Activated CD4-positive, alpha-beta T cell treated with anti-CD3 and anti-CD28 coated beads, Interleukin-2, amount 10 ng/mL, durations not matched to agents 7 days and 5 days (primary cell): ENCODE measurements at regions not wholly inside any gene's neighbourhood (a gene's known extent, or its start where the extent isn't known, plus 50 kb on each side); places are given as distances from the start of the nearest gene placed in this dataset.

Experiments
- CTCF ChIA-PET: fragments of 350-600 bp; sonication (Branson Sonifier 250); formaldehyde crosslinking; loops from one replicate; lab custom pipeline; 2021; ENCODE audit warnings: antibody characterized with exemption; lab: Charles Lee
- POLR2A ChIA-PET: fragments of 350-600 bp; sonication (Branson Sonifier 250); formaldehyde crosslinking; loops from one replicate; lab custom pipeline; 2021; ENCODE audit warnings: antibody characterized with exemption; lab: Charles Lee
- DNase-seq: peaks from one replicate; pipeline ENCODE4 v3.0.0-alpha.2; 2020
- H3K27ac Mint-ChIP-seq: one replicate; pipeline ENCODE4 v1.8.0; 2021; ENCODE audit warnings: mild to moderate bottlenecking, moderate library complexity, mixed read lengths
- H3K27me3 Mint-ChIP-seq: one replicate; pipeline ENCODE4 v1.8.0; 2021; ENCODE audit warnings: mixed read lengths
- H3K36me3 Mint-ChIP-seq: one replicate; pipeline ENCODE4 v1.8.0; 2021; ENCODE audit warnings: low read depth, mixed read lengths
- H3K4me1 Mint-ChIP-seq: one replicate; pipeline ENCODE4 v1.8.0; 2021; ENCODE audit warnings: mixed read lengths
- H3K4me3 Mint-ChIP-seq: one replicate; pipeline ENCODE4 v1.8.0; 2021; ENCODE audit warnings: mild to moderate bottlenecking, moderate library complexity, mixed read lengths
- H3K9me3 Mint-ChIP-seq: one replicate; pipeline ENCODE4 v1.8.0; 2021; ENCODE audit warnings: mixed read lengths

GRCh38 chr1:239225396-239225795, 161.0 kb upstream of the CHRM3 start:
- Mint-ChIP-seq H3K27ac (no peak overlapping the region), H3K4me3 (no peak overlapping the region), H3K9me3 (peaks cover 27% of the 10 kb centered on the region), H3K27me3 (no peaks in the 10 kb centered on the region), H3K4me1 (no peaks in the 10 kb centered on the region), H3K36me3 (no peaks in the 10 kb centered on the region)
- ChIA-PET POLR2A (no interaction called here), CTCF (no interaction called here)
- no peak for DNase-seq

- Mint-ChIP-seq H3K4me3 (no peak overlapping the region), H3K27me3 (no peaks in the 10 kb centered on the region), H3K36me3 (no peaks in the 10 kb centered on the region), H3K27ac (no peak overlapping the region), H3K4me1 (no peaks in the 10 kb centered on the region), H3K9me3 (peaks cover 26% of the 10 kb centered on the region)
- ChIA-PET POLR2A (no interaction called here), CTCF (no interaction called here)
- no peak for DNase-seq
Observed at GRCh38 chr1:239224100-239224499, 162.3 kb upstream of the CHRM3 start.

- Mint-ChIP-seq H3K27me3 (no peaks in the 10 kb centered on the region), H3K27ac (no peak overlapping the region), H3K9me3 (peaks cover 26% of the 10 kb centered on the region), H3K4me3 (no peak overlapping the region), H3K36me3 (no peaks in the 10 kb centered on the region), H3K4me1 (no peaks in the 10 kb centered on the region)
- ChIA-PET CTCF (no interaction called here), POLR2A (no interaction called here)
- DNase-seq, result no peak
Observed at GRCh38 chr1:239222999-239223398, 163.4 kb upstream of the CHRM3 start.

GRCh38 chr1:239221656-239222055, 164.7 kb upstream of the CHRM3 start:
- no peaks in the 10 kb centered on the region for H3K27me3 Mint-ChIP-seq
- H3K36me3 Mint-ChIP-seq, result no peaks in the 10 kb centered on the region
- H3K4me3 Mint-ChIP-seq, result no peak overlapping the region
- no peaks in the 10 kb centered on the region for H3K4me1 Mint-ChIP-seq
- no peak overlapping the region for H3K27ac Mint-ChIP-seq
- DNase-seq, result no peak
- CTCF ChIA-PET, result interaction anchor here (0.7 kb wide), 1 partner anchor 258 kb away, joined by 4 read pairs; no protein-coding TSS in a partner anchor
- POLR2A ChIA-PET, result no interaction called here
- H3K9me3 Mint-ChIP-seq, result peaks cover 23% of the 10 kb centered on the region

GRCh38 chr1:239219679-239220078, 166.7 kb upstream of the CHRM3 start:
- CTCF ChIA-PET, result no interaction called here

GRCh38 chr1:239218301-239218700, 168.1 kb upstream of the CHRM3 start:
- POLR2A ChIA-PET, result no interaction called here
- no peak overlapping the region for H3K27ac Mint-ChIP-seq
- no peaks in the 10 kb centered on the region for H3K36me3 Mint-ChIP-seq
- CTCF ChIA-PET, result no interaction called here
- H3K27me3 Mint-ChIP-seq, result no peaks in the 10 kb centered on the region
- peaks cover 9% of the 10 kb centered on the region for H3K9me3 Mint-ChIP-seq
- no peak overlapping the region for H3K4me3 Mint-ChIP-seq
- DNase-seq, result no peak
- H3K4me1 Mint-ChIP-seq, result no peaks in the 10 kb centered on the region

More at GRCh38 chr1:239219679-239220078, 166.7 kb upstream of the CHRM3 start:
- DNase-seq, result no peak
- Mint-ChIP-seq H3K27ac (no peak overlapping the region), H3K36me3 (no peaks in the 10 kb centered on the region), H3K4me1 (no peaks in the 10 kb centered on the region), H3K27me3 (no peaks in the 10 kb centered on the region), H3K9me3 (peaks cover 14% of the 10 kb centered on the region), H3K4me3 (no peak overlapping the region)
- POLR2A ChIA-PET, result no interaction called here

- no peak overlapping the region for H3K27ac Mint-ChIP-seq
- H3K4me1 Mint-ChIP-seq, result no peaks in the 10 kb centered on the region
- DNase-seq, result no peak
- H3K4me3 Mint-ChIP-seq, result no peak overlapping the region
- no peaks in the 10 kb centered on the region for H3K27me3 Mint-ChIP-seq
- ChIA-PET POLR2A (no interaction called here), CTCF (no interaction called here)
- H3K9me3 Mint-ChIP-seq, result no peaks in the 10 kb centered on the region
- no peaks in the 10 kb centered on the region for H3K36me3 Mint-ChIP-seq
Observed at GRCh38 chr1:239212811-239213220, 173.6 kb upstream of the CHRM3 start.

GRCh38 chr1:239209591-239209990, 176.8 kb upstream of the CHRM3 start:
- POLR2A ChIA-PET, result no interaction called here
- H3K4me1 Mint-ChIP-seq, result no peaks in the 10 kb centered on the region

GRCh38 chr1:239204401-239204800, 182.0 kb upstream of the CHRM3 start:
- CTCF ChIA-PET, result no interaction called here
- Mint-ChIP-seq H3K27ac (no peak overlapping the region), H3K9me3 (no peaks in the 10 kb centered on the region), H3K4me1 (no peaks in the 10 kb centered on the region), H3K27me3 (no peaks in the 10 kb centered on the region), H3K36me3 (no peaks in the 10 kb centered on the region), H3K4me3 (no peak overlapping the region)
- POLR2A ChIA-PET, result no interaction called here
- no peak for DNase-seq

More at GRCh38 chr1:239209591-239209990, 176.8 kb upstream of the CHRM3 start:
- CTCF ChIA-PET, result no interaction called here
- H3K36me3 Mint-ChIP-seq, result no peaks in the 10 kb centered on the region
- DNase-seq, result no peak
- no peaks in the 10 kb centered on the region for H3K27me3 Mint-ChIP-seq
- no peak overlapping the region for H3K27ac Mint-ChIP-seq
- no peaks in the 10 kb centered on the region for H3K9me3 Mint-ChIP-seq
- H3K4me3 Mint-ChIP-seq, result no peak overlapping the region

- no peak for DNase-seq
- Mint-ChIP-seq H3K4me1 (no peaks in the 10 kb centered on the region), H3K36me3 (no peaks in the 10 kb centered on the region), H3K9me3 (peaks cover 2% of the 10 kb centered on the region), H3K27ac (no peak overlapping the region), H3K27me3 (no peaks in the 10 kb centered on the region), H3K4me3 (no peak overlapping the region)
- POLR2A ChIA-PET, result no interaction called here
- CTCF ChIA-PET, result no interaction called here
Observed at GRCh38 chr1:239197871-239198270, 188.5 kb upstream of the CHRM3 start.

GRCh38 chr1:239189998-239190512, 196.3 kb upstream of the CHRM3 start:
- Mint-ChIP-seq H3K4me3 (no peak overlapping the region), H3K4me1 (no peaks in the 10 kb centered on the region), H3K9me3 (no peaks in the 10 kb centered on the region), H3K27me3 (no peaks in the 10 kb centered on the region), H3K36me3 (no peaks in the 10 kb centered on the region), H3K27ac (no peak overlapping the region)
- no peak for DNase-seq
- ChIA-PET POLR2A (no interaction called here), CTCF (no interaction called here)

- Mint-ChIP-seq H3K36me3 (no peaks in the 10 kb centered on the region), H3K9me3 (no peaks in the 10 kb centered on the region), H3K4me3 (no peak overlapping the region), H3K27me3 (no peaks in the 10 kb centered on the region), H3K4me1 (no peaks in the 10 kb centered on the region), H3K27ac (no peak overlapping the region)
- ChIA-PET CTCF (no interaction called here), POLR2A (no interaction called here)
- DNase-seq, result no peak
Observed at GRCh38 chr1:239186487-239186886, 199.9 kb upstream of the CHRM3 start.

- Mint-ChIP-seq H3K27me3 (no peaks in the 10 kb centered on the region), H3K9me3 (no peaks in the 10 kb centered on the region), H3K4me1 (no peaks in the 10 kb centered on the region), H3K36me3 (no peaks in the 10 kb centered on the region), H3K4me3 (no peak overlapping the region), H3K27ac (no peak overlapping the region)
- POLR2A ChIA-PET, result no interaction called here
- CTCF ChIA-PET, result no interaction called here
- DNase-seq, result no peak
Observed at GRCh38 chr1:239185245-239185619, 201.1 kb upstream of the CHRM3 start.

GRCh38 chr1:239184561-239185244, 201.7 kb upstream of the CHRM3 start:
- Mint-ChIP-seq H3K9me3 (no peaks in the 10 kb centered on the region), H3K4me1 (no peaks in the 10 kb centered on the region), H3K4me3 (no peak overlapping the region), H3K27me3 (no peaks in the 10 kb centered on the region), H3K27ac (no peak overlapping the region), H3K36me3 (no peaks in the 10 kb centered on the region)
- DNase-seq, result no peak
- ChIA-PET CTCF (no interaction called here), POLR2A (no interaction called here)
